ENCODE measurements at regions not wholly inside any gene's neighbourhood (a gene's known extent, or its start where the extent isn't known, plus 50 kb on each side); places are given as distances from the start of the nearest gene placed in this dataset.

DNA sequence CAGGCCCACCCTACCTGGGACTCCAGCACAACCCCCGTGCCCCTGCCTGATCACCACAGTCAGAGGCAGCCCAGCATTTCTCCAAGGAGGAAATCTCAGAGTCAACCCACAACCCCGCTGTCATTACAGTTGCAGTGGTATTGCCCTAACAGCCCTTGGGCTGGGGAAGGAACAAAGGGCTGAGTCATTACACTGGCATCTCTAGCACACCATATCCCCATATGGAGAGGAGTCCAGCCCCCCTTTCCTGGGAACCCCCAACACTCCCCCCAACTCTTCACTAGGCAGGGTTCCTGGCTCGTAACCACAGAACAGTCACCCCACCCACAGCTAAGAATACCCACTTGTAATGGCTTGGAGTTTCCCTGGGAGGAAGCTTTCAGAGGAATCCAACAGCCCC, 149.4 kb upstream of the OGFRL1 start:
- TF ChIP-seq POLR2A (IDR thresholded peaks at IDR 0.05) = no peak
- TF ChIP-seq, protein P1, sequence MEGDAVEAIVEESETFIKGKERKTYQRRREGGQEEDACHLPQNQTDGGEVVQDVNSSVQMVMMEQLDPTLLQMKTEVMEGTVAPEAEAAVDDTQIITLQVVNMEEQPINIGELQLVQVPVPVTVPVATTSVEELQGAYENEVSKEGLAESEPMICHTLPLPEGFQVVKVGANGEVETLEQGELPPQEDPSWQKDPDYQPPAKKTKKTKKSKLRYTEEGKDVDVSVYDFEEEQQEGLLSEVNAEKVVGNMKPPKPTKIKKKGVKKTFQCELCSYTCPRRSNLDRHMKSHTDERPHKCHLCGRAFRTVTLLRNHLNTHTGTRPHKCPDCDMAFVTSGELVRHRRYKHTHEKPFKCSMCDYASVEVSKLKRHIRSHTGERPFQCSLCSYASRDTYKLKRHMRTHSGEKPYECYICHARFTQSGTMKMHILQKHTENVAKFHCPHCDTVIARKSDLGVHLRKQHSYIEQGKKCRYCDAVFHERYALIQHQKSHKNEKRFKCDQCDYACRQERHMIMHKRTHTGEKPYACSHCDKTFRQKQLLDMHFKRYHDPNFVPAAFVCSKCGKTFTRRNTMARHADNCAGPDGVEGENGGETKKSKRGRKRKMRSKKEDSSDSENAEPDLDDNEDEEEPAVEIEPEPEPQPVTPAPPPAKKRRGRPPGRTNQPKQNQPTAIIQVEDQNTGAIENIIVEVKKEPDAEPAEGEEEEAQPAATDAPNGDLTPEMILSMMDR (IDR thresholded peaks at IDR 0.05 in 8 of 11, conservative IDR thresholded peaks at IDR 0.05 in 3 of 11) = no peak
- no peak for TF ChIP-seq POLR2AphosphoS5 (IDR thresholded peaks at IDR 0.05)
